Activated effector memory CD4-positive, alpha-beta T cell treated with Interleukin-2 at 50 U/mL for 16 hours (primary cell): ENCODE measurements at regions not wholly inside any gene's neighbourhood (a gene's known extent, or its start where the extent isn't known, plus 50 kb on each side); places are given as distances from the start of the nearest gene placed in this dataset.

Experiments used
- DNase-seq: peaks from one replicate; pipeline ENCODE4 v3.0.0-alpha.2; 2020

GRCh38 chr2:143906850-143907249 is 613.1 kb downstream of the ZEB2 start:
- no peak for DNase-seq

- DNase-seq = no peak
These were observed 614.3 kb downstream of the ZEB2 start for GRCh38 chr2:143905587-143905986.

DNA sequence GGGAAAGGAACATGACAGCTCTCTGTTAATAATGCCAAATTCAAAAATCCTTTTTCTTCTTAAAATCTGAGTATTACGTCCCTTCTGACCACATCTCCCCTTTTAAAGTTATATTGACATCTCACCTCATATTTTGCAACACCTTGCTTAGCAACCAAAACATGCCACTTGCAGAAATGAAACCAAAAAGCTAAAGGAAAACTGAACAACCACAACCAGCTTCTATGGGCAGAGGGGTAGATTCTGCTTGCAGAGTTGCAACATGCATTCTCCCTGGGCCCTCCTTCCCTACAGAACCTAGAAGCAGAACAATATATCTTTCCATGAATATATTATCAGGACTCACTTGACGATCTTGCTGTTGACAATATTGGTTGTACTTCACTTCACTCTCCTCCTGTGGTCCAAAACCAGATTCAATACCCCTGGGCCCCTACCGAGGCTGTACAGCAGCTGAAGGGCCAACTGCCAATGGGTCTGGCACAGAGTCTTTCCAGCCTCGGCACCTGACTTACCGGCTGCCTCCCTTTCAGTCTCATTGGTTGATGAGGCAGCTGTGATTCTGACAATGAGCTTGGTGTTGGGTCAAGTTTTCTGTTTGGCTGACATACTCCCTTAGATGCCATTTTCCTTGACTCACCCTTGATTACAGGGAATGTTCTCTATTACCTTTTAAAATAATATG is 616.6 kb downstream of the ZEB2 start:
- no peak for DNase-seq

DNA sequence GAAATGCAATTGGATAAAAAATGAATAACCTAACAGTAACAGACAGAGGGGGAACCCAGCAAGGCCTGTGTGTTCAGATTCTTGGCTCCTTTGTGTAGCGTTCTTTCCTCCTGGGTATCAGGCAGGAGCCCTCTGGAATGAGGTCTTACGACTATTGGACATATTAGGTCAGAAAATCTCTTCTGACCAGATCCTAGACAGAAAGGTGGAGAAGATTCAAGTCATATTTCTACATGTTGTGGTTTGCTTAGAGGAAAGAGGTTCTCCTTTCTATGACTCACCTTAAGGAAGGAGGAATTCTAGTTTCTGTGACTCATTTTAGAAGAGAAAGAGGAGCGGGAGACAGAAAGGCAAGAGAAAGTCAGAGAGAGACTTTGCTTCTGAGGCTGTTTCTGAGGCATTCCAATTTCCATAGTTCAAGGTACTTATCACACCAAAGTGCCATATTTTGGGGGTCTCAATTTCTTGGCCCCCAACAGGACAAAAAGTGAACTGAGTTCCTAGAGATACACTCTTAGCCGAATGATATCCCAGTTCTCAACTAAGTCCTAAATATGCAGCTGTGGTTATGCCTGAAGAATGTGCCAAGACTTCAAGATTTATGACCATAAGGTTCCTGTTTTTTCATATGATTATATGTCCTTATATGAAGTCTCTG is 618.6 kb downstream of the ZEB2 start:
- DNase-seq = no peak

DNA sequence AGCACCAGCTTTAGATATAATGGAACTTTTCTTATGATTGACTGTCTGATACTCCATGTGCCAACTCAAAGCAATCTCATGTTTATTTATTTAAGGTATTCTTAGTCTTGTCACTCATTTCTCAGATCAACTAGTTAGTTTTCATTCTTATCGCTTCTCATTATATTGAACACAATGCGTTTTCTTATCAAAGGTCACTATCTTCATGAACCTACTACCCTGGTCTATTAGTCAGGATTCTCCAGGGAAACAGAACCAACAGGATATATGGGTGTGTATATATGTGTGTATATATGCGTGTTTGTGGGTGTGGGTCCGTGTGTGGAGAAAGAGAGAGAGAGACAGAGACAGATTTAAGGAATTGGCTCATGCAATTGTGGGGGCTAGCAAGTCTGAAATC is 619.9 kb downstream of the ZEB2 start:
- no peak for DNase-seq

GRCh38 chr2:143893371-143893770 is 626.5 kb downstream of the ZEB2 start:
- no peak for DNase-seq

GRCh38 chr2:143891879-143892308 is 628.0 kb downstream of the ZEB2 start:
- no peak for DNase-seq

DNA sequence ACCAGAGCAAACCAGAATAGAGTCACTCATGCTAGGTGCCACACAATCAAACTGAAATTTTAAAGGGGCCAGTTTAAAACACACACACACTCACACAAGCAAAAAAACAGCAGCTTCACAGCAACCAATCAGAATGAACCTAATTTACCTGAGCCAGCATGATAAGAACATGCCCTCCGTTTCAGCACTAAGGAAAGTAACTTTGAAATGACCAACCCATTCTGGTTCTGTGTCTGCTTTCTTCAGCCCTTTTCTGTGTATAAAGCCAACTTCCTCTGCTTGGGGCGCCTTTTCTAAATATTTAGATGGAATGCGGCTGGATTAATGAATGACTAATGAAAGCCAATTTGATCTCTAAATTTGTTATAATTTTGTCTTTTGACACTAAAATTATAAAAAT is 629.1 kb downstream of the ZEB2 start:
- no peak for DNase-seq

- no peak for DNase-seq
These were observed 630.7 kb downstream of the ZEB2 start for GRCh38 chr2:143889216-143889615.

- DNase-seq = no peak
These were observed 634.5 kb downstream of the ZEB2 start for GRCh38 chr2:143885461-143885860.

DNA sequence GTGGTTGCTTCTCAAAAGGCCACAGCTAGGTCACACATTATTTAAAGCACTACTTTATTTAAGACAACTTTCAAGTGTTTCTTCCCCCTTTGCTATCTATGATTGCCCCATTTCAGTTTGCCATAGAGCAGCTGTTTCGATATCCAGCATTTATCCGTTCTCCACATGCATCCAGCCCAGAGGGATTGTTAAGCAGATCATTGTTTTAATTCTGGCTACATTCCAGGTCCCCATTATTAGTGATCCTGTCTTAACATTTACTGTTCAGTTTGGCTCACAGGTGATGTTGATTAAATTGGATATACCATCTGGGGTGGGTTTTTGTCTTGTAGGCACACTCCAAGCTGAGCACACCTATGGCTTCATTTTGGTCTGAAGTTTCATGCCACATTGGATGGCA is 638.7 kb downstream of the ZEB2 start:
- no peak for DNase-seq

DNA sequence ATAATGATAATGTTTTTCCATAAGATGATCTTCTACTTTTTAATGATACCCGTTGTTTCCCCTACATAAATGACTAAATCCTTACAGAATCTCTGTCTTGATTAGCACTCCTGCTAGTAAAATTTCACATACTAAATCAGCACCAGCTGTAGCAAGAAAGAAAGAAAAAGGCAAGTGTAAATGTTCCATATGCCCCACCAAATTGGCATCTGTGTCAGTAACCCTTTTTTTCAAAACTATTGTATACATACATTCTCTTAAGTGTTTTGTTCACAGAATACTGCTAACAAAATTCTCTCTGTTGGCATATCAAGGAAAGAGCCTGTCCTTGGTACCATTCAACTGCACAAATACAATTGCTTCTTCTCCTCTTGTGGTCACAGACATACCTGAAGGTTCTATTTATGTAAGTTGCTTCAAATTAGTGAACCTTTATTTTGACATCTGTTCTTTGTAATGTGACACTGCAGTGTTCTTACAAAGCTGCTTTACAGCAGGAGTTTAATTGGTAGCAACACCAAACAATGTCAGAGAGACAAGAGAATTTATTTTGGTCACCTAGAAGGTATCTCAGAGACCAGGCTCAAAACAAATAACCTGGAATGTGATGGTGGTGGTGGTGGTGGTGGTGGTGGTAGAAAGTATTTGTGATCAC is 641.9 kb downstream of the ZEB2 start:
- DNase-seq = no peak

DNA sequence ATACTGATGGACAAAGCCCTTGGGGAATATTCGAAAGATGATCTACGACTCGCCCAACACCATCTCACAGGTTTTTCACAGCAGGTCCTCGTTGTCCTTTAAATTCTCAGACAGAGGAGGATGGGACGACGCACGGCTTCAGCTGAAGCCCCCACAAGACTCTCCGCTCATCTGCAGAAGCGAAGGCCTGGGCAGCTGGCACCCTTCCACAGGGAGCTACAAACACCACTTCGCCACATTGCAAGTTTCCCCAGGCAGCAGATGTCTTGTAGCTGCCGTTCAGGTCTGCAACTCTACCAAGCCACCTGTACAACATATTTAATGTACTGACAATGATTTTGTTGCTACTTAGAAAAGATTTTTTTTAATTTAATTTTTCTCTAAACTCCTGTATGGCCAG is 642.9 kb downstream of the ZEB2 start:
- no peak for DNase-seq

- no peak for DNase-seq
These were observed 644.4 kb downstream of the ZEB2 start for GRCh38 chr2:143875295-143876233.

DNA sequence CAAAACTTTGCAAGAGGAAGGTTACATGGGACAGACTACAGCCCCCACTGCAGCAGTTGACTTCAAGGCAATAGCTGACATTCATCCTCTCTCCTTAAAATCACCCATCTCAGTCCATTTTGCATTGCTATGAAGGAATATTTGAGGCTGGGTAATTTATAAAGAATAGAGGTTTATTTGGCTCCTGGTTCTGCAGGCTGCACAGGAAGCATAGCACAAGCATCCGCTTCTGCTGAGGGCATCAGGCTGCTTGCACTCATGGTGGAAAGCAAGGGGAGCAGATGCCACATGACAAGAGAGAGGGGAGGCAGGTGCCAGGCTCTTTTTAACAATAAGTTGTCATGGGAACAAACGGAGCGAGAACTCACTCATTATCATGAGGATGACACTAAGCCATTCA is 646.0 kb downstream of the ZEB2 start:
- no peak for DNase-seq

- DNase-seq = no peak
These were observed 649.2 kb downstream of the ZEB2 start for GRCh38 chr2:143870696-143871095.

GRCh38 chr2:143856978-143857377 is 662.9 kb downstream of the ZEB2 start:
- no peak for DNase-seq

GRCh38 chr2:143852759-143853158 is 667.2 kb downstream of the ZEB2 start:
- no peak for DNase-seq

DNA sequence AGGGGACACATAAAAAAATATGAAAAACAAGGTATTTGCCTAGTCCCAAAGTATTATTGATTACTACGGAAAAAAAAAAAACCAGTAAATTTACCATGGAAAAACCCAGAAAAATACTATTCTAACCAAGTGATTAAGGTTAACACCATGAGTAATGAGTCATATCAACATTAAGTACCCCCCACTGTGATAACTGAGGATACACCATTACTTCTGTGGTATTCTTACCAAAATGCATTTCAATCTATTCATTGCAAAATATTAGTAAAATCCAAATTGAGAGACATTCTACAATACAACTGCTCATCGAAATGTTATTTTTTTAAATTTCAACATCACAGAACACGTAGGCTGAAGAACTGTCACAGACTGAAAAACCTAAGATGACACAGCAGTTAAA is 669.8 kb downstream of the ZEB2 start:
- no peak for DNase-seq

- DNase-seq = no peak
These were observed 672.7 kb downstream of the ZEB2 start for GRCh38 chr2:143847257-143847656.

DNA sequence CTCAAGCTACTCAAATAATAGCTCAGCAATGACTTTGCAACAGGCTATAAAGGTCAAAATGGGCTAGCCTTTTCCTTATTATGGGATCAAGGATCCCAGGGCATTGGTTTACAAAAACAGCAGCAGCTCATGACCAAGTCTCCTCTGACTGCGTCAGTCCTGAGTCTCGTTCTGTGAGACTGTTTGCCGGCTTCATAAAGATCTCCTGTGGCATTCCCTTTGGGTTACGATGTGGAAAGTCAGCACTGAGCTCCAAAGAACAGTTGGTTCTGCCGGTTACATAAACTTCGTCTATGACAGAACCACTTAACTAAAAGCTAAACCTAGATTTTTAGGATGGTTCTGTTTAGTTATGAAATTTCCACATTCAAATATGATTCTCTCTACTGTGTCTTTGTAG is 674.9 kb downstream of the ZEB2 start:
- DNase-seq = no peak

GRCh38 chr2:143843686-143844085 is 676.2 kb downstream of the ZEB2 start:
- no peak for DNase-seq

- DNase-seq = no peak
These were observed 677.1 kb downstream of the ZEB2 start for GRCh38 chr2:143842836-143843235.
